WTC11 (cell line): ENCODE measurements at regions not wholly inside any gene's neighbourhood (a gene's known extent, or its start where the extent isn't known, plus 50 kb on each side); places are given as distances from the start of the nearest gene placed in this dataset.

Experiments
- CTCF ChIP-seq: fragments of 200-600 bp; IDR thresholded peaks from 2 replicates; pipeline ENCODE4 v1.8.0; 2022; ENCODE audit warnings: antibody characterized with exemption
- ESRRA ChIP-seq: sonication (generic); formaldehyde crosslinking; IDR thresholded peaks from 2 replicates; pipeline ENCODE4 v1.8.1; 2022; ENCODE audit warnings: mild to moderate bottlenecking, missing genetic modification reagents, borderline replicate concordance
- IRF2 ChIP-seq: sonication (generic); formaldehyde crosslinking; IDR thresholded peaks from 2 replicates; pipeline ENCODE4 v1.8.0; 2022; ENCODE audit warnings: low read depth, missing genetic modification reagents, borderline replicate concordance

- TF ChIP-seq CTCF (no peak), ESRRA (CRISPR knock-in tag) (no peak), IRF2 (CRISPR knock-in tag) (no peak)
Observed at GRCh38 chr4:18442957-18443356, 421.4 kb upstream of the LCORL start.
